HG03066 (cell line): ENCODE measurements at regions not wholly inside any gene's neighbourhood (a gene's known extent, or its start where the extent isn't known, plus 50 kb on each side); places are given as distances from the start of the nearest gene placed in this dataset.

Experiments used
- ATAC-seq: cut with Tn5 transposase; IDR thresholded peaks from one replicate; pipeline ENCODE4 v1.9.1; 2021; ENCODE audit warnings: low read depth; ENCODE audit not compliant: unreplicated experiment

DNA sequence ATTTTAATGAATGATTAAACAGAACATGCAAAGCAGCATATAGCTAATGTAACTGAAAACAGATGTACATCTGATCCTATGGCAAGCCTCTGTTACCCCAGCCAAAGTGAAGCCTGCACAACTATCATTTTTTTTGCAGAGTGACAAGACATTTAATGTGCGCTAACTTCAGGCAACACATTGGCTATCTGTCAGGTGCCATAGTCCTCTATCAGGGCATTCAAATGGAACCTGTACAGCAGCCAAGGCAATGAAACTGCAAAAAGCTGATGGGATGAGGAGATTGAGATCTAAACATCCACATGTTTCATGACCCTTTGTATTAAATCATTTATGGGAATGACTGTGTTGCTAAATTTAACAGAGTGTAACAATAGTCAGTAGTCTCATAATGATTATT, 1088.5 kb upstream of the TMEM132C start:
- no peak for ATAC-seq

DNA sequence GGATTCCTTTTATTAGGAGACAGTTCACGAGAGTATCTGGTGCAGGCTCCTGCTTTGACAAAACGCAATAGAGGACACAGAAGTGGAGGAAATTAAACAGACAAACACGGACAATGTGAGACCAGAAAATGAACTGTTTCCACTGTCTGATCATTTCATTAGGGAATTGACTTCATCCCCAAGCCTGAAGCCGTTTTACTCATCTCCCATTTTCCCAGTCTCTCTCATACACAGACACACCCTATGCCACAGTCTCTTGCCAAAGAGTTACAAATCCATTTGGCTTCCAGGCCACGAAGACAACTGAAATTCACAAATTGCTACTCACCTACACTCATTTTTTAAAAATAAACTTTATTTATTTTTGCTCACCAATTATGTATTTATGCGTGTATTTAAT, 1087.8 kb upstream of the TMEM132C start:
- no peak for ATAC-seq

DNA sequence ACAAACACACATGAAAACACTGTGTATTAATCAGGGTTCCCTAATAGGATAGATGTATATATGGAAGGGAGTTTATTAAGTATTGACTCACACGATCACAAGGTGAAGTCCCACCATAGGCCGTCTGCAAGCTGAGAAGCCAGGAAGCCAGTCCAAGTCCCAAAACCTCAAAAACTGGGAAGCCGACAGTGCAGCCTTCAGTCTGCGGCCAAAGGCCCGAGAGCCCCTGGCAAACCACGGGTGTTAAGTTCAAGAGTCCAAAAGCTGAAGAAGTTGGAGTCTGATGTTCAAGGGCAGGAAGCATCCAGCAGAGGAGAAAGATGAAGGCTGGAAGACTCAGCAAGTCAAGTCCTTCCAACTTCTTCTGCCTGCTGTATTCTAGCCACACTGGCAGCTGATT, 1085.0 kb upstream of the TMEM132C start:
- no peak for ATAC-seq

DNA sequence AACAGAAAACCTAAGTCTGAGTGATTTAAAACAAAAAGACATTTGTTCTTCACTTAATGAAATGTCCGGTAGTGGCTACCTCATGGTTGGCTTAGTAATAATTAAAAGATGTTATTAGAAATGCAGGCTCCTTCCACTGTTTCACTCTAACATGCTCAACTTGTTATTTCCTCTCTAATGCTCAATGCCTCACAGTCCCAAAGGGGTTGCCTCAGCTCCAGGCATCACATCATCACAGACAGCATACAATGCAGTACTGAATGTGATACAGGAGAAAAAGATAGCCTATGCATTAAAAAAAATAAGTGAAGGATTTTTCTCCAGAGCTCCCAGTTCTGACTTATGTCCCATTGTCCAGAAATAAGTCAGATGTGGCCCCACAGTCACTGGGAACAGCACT, 1077.0 kb upstream of the TMEM132C start:
- no peak for ATAC-seq

DNA sequence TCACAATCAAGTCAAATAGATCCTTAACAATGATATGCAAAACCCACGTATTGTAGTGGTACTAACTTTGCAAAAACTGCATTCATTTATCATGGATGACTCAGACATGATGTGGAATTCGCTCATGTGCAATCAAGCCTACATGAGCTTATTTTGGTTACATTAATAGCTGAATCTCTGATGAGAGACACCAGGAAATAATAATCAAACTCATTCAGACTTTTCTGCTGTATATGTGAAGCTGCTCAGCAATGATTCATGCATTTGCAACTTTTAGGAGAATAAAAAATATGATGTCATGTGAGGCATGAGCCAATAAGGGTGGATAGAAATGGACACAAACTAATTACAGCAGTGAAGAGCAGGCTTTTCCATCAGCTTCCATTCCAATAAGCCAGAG, 1075.8 kb upstream of the TMEM132C start:
- ATAC-seq = no peak

DNA sequence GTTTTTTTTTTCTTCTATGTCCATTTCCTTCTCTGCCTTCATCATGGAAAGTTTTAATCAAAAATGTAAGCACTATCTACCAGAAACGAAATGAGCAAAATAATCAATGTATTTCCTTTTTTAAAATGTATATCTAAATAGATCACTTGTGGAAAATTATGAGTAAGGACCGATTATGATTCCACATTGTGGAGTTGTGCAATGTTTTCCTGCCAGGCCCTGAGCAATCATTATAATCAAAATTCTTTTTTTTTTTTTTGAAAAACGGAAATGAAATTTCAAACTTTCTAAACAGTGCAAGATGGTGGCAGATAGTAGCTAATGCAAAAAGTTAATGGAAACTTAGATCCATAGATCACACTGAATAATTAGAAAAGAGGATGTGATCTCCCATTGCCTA, 1074.6 kb upstream of the TMEM132C start:
- ATAC-seq = no peak

DNA sequence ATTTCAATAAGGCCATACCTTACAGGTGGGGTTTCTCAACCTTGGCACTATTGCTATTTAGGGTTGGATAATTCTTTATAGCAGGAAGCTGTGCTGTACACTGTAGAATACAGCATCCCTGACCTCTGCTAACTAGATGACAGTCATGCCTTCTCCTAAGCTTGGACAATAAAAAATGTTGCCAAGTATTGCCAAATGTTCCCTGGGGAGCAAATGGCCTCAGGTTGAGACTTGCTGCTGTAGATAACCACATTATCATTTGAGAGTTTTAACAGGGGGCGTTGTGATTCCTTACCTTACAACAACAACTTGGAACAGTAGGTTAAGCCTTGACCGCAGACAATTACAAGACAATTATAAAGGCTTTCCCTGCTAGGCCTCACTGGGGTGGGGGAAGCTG, 1073.6 kb upstream of the TMEM132C start:
- no peak for ATAC-seq

DNA sequence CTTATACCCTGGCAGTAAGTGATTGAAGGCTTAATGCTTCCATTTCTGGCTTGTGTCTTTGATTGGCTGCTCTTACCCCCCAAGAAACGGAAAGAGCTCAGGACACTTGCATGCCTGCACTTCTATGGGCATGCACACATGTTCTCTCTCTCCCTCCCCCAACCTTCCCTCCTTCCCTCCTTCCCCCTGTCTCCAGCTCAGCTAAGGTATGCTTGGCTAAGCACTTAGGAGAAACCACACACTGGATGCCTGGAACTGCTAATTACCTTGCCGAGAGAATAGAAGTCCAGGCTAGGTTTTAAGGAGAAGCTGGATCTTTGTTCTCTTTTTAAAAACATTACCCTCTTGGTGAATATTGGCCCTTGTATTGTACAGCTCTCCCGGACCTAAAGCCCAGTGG, 1072.8 kb upstream of the TMEM132C start:
- ATAC-seq = no peak

DNA sequence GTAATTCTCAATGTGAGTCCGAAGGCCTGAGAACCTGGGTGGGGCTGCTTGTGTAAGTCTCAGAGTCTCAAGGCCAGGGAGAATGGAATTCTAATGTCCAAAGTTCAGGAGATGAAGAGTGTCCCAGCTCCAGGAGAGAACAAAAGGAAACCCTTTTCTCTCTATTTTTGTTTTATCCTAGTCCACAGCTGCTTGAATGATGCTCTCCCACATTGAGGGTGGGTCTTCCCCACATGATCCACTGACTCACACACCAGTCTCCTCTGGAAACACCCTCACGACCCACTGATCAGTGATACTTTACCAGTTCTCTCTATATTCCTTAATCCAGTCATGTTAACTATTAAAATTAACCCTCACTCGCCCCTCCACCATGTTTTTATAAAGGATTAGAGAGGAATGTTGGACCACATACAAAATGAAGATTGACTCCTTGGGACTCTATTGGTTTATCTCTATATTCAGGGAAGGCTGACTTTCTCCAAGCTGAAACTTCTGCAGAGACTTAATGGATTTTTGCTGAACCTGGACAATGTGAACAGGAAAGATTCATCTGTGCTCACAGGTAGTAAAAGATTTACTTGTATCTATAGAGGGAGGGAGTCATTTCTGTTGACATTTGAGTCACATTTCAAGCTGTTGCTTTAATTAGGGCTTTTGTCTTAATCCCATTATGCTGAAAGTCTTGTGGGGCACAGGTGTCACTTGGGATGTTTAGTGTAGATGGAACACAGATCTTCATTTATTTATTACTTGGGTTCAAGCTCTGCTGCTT, 1061.0 kb upstream of the TMEM132C start:
- ATAC-seq = no peak

DNA sequence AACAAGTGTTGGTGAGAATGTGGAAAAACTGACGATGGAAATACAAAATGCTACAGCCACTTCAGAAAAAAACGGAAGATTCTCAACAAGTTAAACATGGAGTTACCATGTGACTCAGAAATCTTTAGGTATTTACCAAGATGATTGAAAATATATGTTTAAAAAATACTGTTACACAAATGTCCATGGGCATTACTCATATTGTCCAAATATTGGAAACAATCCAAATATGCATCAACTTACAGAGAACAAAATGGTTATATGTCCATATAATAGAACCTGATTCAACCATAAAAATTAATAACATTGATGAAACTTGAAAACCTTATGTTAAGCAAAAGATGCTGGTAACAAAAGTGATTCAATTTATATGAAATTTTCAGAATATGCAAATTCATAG, 1057.7 kb upstream of the TMEM132C start:
- ATAC-seq = no peak

DNA sequence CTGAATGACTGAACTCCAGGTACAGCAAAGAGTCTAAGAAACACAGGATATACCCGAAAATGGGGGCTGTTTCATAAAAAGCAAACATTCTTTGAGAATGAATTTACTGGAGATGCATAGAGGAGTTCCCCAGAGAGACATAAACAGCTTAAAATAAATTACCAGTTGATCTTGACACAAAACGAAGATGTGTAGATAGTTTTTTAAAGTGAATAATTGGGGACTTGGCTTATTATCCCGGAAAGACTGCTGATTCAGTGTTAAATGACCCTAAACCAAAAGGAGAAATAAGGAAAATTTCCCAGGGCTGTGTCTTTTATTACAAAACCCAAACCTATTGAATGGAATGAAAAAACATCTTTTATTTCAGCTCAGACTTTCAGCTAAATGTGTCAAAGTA, 1052.8 kb upstream of the TMEM132C start:
- no peak for ATAC-seq

DNA sequence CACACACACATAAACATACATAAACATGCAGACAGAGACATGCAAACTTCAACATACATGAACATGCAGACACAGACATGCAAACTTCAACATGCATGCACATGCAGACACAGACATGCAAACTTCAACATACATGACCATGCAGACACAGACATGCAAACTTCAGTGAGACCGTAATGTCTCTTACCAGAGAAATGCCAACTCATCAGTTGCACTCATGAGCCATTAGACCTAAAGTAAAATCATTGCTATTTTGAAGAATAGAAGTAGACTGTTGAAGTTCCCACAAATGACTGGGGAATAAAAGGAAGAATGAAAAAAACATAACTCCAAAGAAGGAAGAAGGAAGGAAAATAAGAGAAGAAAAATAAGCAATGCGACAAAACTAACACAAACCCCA, 1044.0 kb upstream of the TMEM132C start:
- ATAC-seq = no peak

DNA sequence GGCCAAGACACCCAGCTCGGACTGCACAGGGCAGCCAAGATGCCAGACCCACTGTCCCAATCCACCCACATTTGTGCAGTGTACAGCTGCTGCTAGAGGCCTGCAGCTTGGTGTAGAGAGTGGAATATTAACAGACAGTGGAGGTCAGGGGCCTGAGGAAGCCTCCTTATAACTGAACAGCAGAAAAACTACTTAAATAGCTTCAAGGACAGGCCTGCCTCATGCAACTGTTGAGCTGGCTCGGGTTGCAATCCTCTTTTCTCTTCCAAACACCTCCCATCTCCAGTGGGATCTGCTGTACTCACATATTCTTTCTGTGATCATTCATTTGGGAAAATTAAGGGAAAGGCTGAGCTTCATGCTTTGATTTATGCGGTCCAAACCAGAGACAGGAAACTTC, 1043.2 kb upstream of the TMEM132C start:
- ATAC-seq = no peak

DNA sequence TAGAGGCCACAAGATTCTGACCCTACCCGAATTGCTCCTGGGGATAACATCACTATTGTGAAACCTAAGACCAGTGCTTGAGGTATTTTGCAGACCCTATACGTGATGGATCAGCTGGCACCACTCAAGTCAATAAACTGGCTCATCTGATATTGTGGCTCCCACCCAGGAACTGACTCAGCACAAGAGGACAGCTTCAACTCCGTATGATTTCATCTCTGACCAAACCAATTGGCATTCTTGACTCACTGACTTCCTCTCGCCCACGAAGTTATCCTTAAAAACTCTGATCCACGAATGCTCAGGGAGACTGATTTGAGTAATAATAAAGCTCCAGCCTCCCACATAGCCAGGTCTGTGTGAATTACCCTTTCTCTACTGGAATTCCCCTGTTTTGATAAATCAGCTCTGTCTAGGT, 1036.1 kb upstream of the TMEM132C start:
- ATAC-seq = no peak

DNA sequence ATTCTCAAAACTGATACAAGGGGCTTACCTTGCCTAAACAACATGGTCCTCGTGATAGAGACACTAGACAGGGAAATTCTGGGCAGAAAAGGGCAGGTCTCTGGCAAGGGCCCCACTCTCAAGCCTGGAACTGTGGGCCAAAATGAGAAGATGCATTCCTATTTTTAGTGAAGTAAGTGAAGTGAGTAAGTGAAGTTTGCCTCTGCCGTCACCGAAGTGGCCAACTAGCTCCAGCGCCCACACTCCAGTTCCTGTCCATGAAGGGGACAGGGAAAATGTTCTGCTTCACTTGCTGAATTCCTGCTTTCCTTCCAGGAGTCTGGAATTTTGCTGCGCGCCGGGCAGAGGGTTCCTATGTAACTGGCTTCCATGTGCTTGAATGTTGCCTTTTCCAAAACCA, 1035.6 kb upstream of the TMEM132C start:
- no peak for ATAC-seq

DNA sequence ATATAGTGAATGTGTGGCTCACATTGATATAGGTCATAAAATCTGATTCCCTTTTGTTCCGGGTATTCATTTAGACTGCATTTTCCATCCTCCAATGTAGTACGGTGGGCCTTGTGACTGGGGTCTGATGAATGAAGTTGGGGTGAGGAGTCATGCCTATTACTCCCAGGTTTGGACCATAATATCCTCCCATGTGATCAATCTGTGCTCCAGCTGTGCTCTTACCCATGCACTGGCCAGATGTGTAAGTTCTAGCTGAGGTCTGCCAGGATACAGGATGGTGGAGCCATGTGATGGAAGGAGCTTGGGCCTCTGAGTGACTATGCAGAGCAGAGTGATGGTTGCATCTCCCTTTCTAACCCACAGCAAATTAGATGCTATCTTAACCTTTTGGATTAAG, 1034.0 kb upstream of the TMEM132C start:
- ATAC-seq = no peak

DNA sequence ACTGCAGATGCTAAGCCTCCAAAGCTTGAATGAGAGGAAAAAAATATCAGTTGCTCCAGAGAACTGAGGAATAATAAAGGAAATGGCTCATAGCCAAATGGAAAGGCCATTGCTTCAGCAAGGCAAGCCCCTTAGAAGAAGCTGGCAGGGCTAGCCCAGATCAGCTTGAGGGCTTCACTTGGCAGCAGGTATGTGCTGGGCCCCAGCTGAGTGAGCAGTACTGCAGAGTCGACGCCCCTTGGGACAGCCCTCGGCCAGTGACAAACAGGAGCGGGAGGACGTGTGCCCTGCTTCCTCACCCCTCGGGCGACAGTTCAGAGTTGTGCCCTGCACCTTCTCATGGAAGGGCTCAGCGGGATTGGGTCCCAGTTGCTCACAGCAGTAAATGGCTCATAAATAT, 1031.2 kb upstream of the TMEM132C start:
- no peak for ATAC-seq

DNA sequence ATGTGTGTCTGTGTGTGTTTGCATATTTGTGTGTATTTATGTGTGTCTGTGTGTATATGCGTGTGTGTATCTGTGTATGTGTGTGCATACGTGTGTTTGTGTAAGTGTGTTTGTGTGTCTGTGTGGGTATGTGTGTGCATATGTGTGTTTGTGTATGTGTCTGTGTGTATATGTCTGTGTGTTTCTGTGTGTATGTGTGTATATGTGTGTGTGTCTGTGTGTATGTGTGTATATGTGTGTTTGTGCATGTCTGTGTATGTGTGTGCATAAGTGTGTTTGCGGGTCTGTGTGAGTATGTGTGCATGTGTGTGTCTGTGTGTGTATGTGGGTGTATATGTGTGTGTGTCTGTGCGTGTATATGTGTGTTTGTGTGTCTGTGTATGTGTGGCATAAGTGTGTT, 1030.5 kb upstream of the TMEM132C start:
- no peak for ATAC-seq

DNA sequence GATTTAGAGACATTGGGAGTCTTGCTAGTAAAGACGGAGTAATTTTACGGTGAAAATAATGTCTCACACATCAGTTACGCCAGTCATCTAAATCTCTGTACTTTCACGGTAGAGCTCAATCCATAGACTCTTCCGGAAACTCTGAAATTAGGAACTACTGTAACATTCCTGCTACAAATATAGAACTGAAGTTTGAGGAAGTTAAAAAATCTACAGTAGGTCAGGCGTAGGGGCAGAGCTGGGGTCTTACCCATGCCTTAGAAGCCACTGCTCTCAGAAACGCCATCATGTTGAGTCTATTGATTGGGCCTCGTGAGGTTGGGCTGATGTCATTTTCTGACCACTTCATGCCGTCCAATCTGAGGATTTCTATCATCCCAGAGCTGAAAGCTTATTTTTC, 1029.8 kb upstream of the TMEM132C start:
- no peak for ATAC-seq

DNA sequence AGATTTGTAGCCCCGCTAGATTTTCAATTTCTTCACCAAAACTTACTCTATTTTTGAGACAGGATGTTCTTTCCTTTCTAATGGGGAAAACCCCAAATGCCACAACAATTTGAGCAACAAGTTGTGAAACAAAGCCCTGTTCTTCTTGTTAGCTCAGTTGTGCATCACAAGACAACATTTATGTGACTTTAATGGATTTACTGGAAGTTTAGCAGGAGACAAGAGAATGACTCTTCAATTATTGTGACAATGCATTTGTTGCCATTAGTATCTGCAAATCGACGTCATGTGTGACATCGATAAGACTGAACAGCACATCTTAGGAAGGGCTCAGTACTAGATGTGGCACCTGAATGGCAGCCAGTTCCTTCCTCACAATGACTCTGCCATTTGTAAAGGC, 1028.9 kb upstream of the TMEM132C start:
- ATAC-seq = no peak

DNA sequence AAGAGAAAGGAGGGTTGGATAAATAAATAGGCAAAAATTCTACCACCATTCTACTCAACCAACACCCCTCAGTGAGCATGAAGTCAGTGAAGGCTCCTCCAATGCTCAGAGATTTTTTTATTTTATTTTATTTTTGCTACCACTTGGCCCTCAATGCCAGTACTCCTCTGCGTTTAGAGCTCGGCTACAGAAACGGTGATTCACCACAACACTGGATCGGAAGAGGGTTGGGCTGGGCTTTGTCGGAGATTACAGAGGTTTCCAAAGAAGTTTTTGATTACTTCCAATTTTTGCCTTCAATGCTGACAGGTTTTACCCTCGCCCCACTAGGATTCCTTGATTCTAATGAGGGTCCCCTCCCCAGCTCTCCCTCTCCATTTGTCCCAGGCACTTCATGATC, 1027.2 kb upstream of the TMEM132C start:
- ATAC-seq = no peak

DNA sequence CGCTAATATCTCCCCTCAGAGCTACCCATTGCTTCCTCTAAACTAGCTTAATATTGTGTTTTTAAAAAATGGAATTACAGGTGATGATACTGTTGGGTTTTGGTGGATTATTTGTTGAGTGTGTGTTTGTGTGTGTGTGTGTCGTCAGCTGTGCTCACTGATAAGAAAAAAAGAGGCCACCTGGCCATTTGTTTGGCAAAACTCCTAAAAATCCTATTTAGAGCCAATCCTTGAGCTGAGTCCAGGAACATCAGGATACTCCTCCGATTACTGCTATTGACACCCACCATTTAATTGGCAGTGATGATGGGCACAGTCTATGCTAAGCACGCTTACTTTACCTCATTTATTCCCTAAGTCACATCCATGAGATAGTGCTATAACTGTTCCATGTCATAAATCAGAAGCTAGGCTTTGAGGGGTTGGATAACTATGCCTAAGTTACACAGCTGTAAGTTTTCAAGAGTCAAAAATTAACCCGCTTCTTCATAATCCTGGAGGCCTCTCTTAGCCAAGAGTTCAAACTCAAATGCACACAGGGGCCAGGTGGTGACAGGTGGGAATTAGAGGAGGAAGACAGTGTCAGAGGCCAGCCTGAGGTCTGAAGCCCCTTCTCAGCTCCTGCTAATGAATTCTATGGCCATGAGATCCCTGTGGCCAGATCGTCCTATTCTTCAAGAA, 1026.6 kb upstream of the TMEM132C start:
- ATAC-seq = no peak
